GM12874 (cell line): ENCODE measurements at regions not wholly inside any gene's neighbourhood (a gene's known extent, or its start where the extent isn't known, plus 50 kb on each side); places are given as distances from the start of the nearest gene placed in this dataset.

Source experiments
- CTCF ChIP-seq: IDR thresholded peaks from 2 replicates; pipeline ENCODE4 v1.5.1; 2011; ENCODE audit warnings: low read depth, mild to moderate bottlenecking, control low read depth, low read length, moderate library complexity; ENCODE audit not compliant: insufficient read depth

- TF ChIP-seq CTCF, result no peak
Observed at GRCh38 chr4:11782859-11783258, 354.2 kb upstream of the HS3ST1 start.

GRCh38 chr4:11777447-11777846 is 348.8 kb upstream of the HS3ST1 start:
- TF ChIP-seq CTCF, result no peak

GRCh38 chr4:11774346-11774745 is 345.7 kb upstream of the HS3ST1 start:
- no peak for TF ChIP-seq CTCF

GRCh38 chr4:11773798-11774197 is 345.1 kb upstream of the HS3ST1 start:
- TF ChIP-seq CTCF, result no peak

- TF ChIP-seq CTCF, result no peak
Observed at GRCh38 chr4:11769434-11769833, 340.7 kb upstream of the HS3ST1 start.

GRCh38 chr4:11768251-11768972 is 339.7 kb upstream of the HS3ST1 start:
- TF ChIP-seq CTCF, result no peak

- peak; percentile 48; the same call in 1 of the 2 replicates for TF ChIP-seq CTCF
Observed at GRCh38 chr4:11765849-11766453, 337.3 kb upstream of the HS3ST1 start.
